ENCODE measurements at regions not wholly inside any gene's neighbourhood (a gene's known extent, or its start where the extent isn't known, plus 50 kb on each side); places are given as distances from the start of the nearest gene placed in this dataset.

DNA sequence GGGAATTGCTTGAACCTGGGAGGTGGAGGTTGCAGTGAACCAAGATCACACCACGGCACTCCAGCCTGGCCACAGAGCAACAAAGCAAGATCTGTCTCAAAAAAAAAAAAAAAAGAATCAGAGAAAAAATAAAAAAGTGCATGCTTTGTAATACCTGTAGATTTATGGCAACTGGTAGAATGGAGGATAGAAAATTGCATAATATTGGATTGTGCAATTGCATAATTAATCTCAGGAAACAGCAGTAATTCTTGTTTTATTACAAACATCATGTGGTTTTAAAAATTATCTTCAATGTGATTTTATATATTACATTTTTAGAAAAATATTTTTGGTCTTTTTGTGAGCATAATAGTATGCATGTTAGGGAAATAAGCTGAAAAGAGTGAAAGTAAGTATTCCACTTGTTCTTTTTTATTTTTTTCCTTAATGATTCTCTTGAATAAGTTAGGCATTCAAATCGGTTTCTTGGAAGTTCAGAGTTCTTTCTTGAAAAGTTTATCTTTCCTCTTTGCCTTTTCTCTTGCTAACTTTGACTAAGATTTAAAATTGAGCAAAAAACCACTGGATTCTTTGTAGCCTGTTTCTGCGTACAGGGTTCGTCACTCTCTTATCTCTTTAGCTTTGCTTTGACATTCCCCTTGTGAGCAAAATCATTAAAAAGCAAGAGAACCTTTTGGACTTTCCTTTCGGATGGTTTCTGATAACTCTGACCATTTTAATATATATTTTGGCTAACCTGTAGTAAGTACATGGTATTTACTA, 127.5 kb upstream of the ADAMTS5 start:
- H3K4me3 ChIP-seq: no peak overlapping the region
- intact Hi-C loops (cut with DNase I): no loop called here

DNA sequence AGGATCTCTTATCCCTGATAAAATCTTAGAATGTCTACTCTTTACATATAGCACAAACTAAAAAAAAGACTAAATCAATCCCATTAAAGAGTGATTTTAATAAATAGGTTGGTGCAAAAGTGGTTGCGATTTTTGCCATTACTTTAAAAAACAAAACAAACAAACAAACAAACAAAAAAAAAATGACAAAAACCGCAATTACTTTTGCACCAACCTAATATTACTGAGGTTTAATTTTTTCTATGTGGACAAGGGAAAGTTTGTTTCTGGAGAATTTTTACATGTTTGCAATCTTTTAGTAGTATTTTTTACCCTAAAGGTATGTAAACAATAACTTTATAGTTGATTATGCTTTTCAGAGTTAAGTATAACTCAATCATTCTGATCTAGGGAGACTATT, 119.7 kb upstream of the ADAMTS5 start:
- no peak overlapping the region for H3K27ac ChIP-seq
- DNase-seq: no peak
- no peaks in the 10 kb centered on the region for H3K9me3 ChIP-seq
- no peak overlapping the region for H3K4me3 ChIP-seq
- intact Hi-C loops (cut with DNase I): no loop called here
- H3K27me3 ChIP-seq (ENCODE audit: insufficient read depth in 3 of 3, low read length in 2 of 3): no peaks in the 10 kb centered on the region
- no peak for TF ChIP-seq CTCF (IDR thresholded peaks at IDR 0.05)
- peaks cover 4% of the 10 kb centered on the region for H3K4me1 ChIP-seq
- 94 to 96% (median 96%) methylated on average over 2 of the region's 2 CpGs for WGBS, 3 donors
- H3K36me3 ChIP-seq (ENCODE audit: insufficient read depth in 1 of 2, low read depth in 1 of 2): no peaks in the 10 kb centered on the region
- no peak for ATAC-seq

More for the DNA sequence above, 127.5 kb upstream of the ADAMTS5 start:
- Histone ChIP-seq H3K27me3 (ENCODE audit: insufficient read depth in 3 of 3, low read length in 2 of 3) (no peaks in the 10 kb centered on the region), H3K9me3 (no peaks in the 10 kb centered on the region), H3K4me1 (no peaks in the 10 kb centered on the region), H3K36me3 (ENCODE audit: insufficient read depth in 1 of 2, low read depth in 1 of 2) (no peaks in the 10 kb centered on the region), H3K27ac (no peak overlapping the region)
- no peak for ATAC-seq
- TF ChIP-seq CTCF (IDR thresholded peaks at IDR 0.05): no peak
- WGBS, 3 donors: 84 to 91% (median 86%) methylated on average over 5 of the region's 5 CpGs
- DNase-seq: no peak

DNA sequence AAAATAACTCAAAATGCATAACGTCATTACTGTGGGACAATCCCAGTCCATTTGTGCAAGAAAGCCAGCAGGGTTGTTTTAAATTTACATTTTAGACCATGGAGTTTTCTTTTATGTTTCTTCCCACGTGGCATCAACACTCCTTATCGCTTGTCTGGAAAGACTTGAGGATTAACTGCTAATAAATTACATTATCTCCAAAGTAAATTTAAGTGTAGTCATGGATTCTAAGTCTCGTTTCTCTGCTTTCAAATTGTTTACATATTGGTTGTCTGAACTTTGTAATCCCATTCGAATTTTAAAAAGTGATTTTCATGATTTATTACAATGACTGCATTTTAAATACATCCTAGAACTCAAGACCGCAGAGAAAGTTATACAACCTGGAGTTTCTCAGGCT, 119.3 kb upstream of the ADAMTS5 start:
- 71 to 79% (median 79%) methylated on average over 6 of the region's 6 CpGs for WGBS, 3 donors
- H3K4me3 ChIP-seq: no peak overlapping the region
- no peaks in the 10 kb centered on the region for H3K36me3 ChIP-seq (ENCODE audit: insufficient read depth in 1 of 2, low read depth in 1 of 2)
- TF ChIP-seq CTCF (IDR thresholded peaks at IDR 0.05): no peak
- DNase-seq: no peak
- H3K9me3 ChIP-seq: no peaks in the 10 kb centered on the region
- H3K27me3 ChIP-seq (ENCODE audit: insufficient read depth in 3 of 3, low read length in 2 of 3): no peaks in the 10 kb centered on the region
- H3K27ac ChIP-seq: no peak overlapping the region
- intact Hi-C loops (cut with DNase I): no loop called here
- no peak for ATAC-seq
- H3K4me1 ChIP-seq: peaks cover 4% of the 10 kb centered on the region

DNA sequence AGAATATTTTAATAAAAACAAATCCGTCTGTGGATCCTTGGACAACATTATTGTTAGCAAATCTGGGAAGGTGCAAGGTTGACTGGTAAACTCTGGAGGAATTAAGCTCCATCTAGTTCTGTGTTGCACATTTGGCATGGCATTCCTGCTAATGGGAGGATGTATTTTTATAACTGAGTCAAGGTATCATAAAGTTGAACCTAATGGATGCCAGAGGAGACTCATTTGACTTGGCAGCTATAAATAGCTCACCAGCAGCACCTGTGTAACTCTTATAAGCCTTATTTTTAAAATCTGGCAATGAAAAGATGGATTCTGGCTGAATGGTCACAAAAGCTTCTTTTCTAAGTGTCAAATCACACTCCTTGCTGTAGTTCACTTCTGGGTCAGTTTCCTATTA, 118.5 kb upstream of the ADAMTS5 start:
- intact Hi-C loops (cut with DNase I): no loop called here
- Histone ChIP-seq H3K9me3 (no peaks in the 10 kb centered on the region), H3K27me3 (ENCODE audit: insufficient read depth in 3 of 3, low read length in 2 of 3) (no peaks in the 10 kb centered on the region), H3K4me3 (no peak overlapping the region), H3K4me1 (peaks cover 4% of the 10 kb centered on the region), H3K27ac (no peak overlapping the region), H3K36me3 (ENCODE audit: insufficient read depth in 1 of 2, low read depth in 1 of 2) (no peaks in the 10 kb centered on the region)
- DNase-seq: no peak
- 84 to 93% (median 84%) methylated on average over 1 of the region's 1 CpG for WGBS, 3 donors
- peak; percentile 54 to 94 (median 77) for ATAC-seq
- TF ChIP-seq CTCF (IDR thresholded peaks at IDR 0.05): no peak

GRCh38 chr21:27083144-27083543, 116.3 kb upstream of the ADAMTS5 start:
- Histone ChIP-seq H3K27ac (no peak overlapping the region), H3K4me1 (peaks cover 4% of the 10 kb centered on the region), H3K36me3 (ENCODE audit: insufficient read depth in 1 of 2, low read depth in 1 of 2) (no peaks in the 10 kb centered on the region), H3K4me3 (no peak overlapping the region), H3K9me3 (no peaks in the 10 kb centered on the region), H3K27me3 (ENCODE audit: insufficient read depth in 3 of 3, low read length in 2 of 3) (no peaks in the 10 kb centered on the region)
- no peak for ATAC-seq
- 93 to 95% (median 93%) methylated on average over 3 of the region's 3 CpGs for WGBS, 3 donors
- intact Hi-C loops (cut with DNase I): no loop called here
- no peak for DNase-seq
- TF ChIP-seq CTCF (IDR thresholded peaks at IDR 0.05): no peak

Data from psoas muscle (tissue), 7 donors.